ENCODE measurements at regions not wholly inside any gene's neighbourhood (a gene's known extent, or its start where the extent isn't known, plus 50 kb on each side); places are given as distances from the start of the nearest gene placed in this dataset.

DNA sequence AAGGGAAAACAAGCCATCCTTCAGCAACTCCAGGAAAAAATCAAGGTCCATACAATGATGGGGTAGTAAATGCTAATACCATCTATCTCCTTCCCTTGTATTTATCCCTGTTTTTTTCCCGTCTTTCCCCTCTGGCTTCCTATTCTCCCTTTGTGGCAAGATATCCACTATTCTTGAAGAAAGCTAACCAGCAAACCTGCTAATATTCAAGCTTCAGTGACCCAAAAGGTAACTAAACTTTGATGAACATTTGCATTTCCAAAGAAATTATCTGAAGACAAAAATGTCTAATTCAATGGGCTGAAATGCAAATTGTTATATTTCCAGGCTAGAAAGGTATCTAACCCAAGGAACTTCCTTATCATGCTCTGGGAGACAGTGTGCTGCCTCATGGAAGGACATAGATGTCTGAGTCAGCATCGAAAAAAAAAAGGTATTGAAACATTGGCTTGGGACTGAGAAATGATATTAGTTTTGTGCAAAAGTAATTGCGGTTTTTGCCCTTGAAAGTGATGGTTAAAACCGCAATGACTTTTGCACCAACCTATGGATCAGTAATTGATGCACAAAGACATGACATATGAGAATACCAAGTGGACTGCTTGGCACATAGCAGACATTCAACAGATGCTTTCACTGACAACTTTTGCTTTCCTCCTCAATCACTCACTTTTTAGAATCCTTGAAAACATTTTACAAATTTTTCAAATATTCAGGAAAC, 63.7 kb upstream of the HNMT start:
- H3K27ac ChIP-seq (ENCODE audit: low read length), result no peak overlapping the region
- no peaks in the 10 kb centered on the region for H3K79me2 ChIP-seq (replicated peaks; ENCODE audit: insufficient read depth, low read length)
- H3K4me3 ChIP-seq (ENCODE audit: low read length), result no peak overlapping the region
- TF ChIP-seq MXI1 (conservative IDR thresholded peaks at IDR 0.05; ENCODE audit: poor library complexity, severe bottlenecking) (no peak), EP300 (conservative IDR thresholded peaks at IDR 0.05; ENCODE audit: poor library complexity, severe bottlenecking) (no peak), EZH2 (IDR thresholded peaks at IDR 0.05; ENCODE audit: borderline replicate concordance, insufficient read depth, low read length, poor library complexity, severe bottlenecking) (no peak), TAF1 (IDR thresholded peaks at IDR 0.05; ENCODE audit: low read depth) (no peak), SMC3 (conservative IDR thresholded peaks at IDR 0.05; ENCODE audit: poor library complexity) (no peak), POLR2AphosphoS5 (IDR thresholded peaks at IDR 0.05) (no peak), RAD21 (conservative IDR thresholded peaks at IDR 0.05) (no peak)
- TF ChIP-seq, protein P1, sequence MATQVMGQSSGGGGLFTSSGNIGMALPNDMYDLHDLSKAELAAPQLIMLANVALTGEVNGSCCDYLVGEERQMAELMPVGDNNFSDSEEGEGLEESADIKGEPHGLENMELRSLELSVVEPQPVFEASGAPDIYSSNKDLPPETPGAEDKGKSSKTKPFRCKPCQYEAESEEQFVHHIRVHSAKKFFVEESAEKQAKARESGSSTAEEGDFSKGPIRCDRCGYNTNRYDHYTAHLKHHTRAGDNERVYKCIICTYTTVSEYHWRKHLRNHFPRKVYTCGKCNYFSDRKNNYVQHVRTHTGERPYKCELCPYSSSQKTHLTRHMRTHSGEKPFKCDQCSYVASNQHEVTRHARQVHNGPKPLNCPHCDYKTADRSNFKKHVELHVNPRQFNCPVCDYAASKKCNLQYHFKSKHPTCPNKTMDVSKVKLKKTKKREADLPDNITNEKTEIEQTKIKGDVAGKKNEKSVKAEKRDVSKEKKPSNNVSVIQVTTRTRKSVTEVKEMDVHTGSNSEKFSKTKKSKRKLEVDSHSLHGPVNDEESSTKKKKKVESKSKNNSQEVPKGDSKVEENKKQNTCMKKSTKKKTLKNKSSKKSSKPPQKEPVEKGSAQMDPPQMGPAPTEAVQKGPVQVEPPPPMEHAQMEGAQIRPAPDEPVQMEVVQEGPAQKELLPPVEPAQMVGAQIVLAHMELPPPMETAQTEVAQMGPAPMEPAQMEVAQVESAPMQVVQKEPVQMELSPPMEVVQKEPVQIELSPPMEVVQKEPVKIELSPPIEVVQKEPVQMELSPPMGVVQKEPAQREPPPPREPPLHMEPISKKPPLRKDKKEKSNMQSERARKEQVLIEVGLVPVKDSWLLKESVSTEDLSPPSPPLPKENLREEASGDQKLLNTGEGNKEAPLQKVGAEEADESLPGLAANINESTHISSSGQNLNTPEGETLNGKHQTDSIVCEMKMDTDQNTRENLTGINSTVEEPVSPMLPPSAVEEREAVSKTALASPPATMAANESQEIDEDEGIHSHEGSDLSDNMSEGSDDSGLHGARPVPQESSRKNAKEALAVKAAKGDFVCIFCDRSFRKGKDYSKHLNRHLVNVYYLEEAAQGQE (IDR thresholded peaks at IDR 0.05; ENCODE audit: borderline replicate concordance), result no peak
- TF ChIP-seq, protein P2, sequence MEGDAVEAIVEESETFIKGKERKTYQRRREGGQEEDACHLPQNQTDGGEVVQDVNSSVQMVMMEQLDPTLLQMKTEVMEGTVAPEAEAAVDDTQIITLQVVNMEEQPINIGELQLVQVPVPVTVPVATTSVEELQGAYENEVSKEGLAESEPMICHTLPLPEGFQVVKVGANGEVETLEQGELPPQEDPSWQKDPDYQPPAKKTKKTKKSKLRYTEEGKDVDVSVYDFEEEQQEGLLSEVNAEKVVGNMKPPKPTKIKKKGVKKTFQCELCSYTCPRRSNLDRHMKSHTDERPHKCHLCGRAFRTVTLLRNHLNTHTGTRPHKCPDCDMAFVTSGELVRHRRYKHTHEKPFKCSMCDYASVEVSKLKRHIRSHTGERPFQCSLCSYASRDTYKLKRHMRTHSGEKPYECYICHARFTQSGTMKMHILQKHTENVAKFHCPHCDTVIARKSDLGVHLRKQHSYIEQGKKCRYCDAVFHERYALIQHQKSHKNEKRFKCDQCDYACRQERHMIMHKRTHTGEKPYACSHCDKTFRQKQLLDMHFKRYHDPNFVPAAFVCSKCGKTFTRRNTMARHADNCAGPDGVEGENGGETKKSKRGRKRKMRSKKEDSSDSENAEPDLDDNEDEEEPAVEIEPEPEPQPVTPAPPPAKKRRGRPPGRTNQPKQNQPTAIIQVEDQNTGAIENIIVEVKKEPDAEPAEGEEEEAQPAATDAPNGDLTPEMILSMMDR (IDR thresholded peaks at IDR 0.05; ENCODE audit: poor library complexity, severe bottlenecking), result no peak
- H3K4me2 ChIP-seq (ENCODE audit: low read length), result no peak overlapping the region
- no peaks in the 10 kb centered on the region for H3F3A ChIP-seq (ENCODE audit: insufficient read depth, low read length, poor library complexity, severe bottlenecking)
- no peaks in the 10 kb centered on the region for H3K36me3 ChIP-seq (ENCODE audit: insufficient read depth, low read length)
- no peaks in the 10 kb centered on the region for H3K27me3 ChIP-seq (ENCODE audit: insufficient read depth, low read depth, low read length)
- H3K9ac ChIP-seq (ENCODE audit: low read length), result no peak overlapping the region
- H3K9me3 ChIP-seq (ENCODE audit: low read length), result no peaks in the 10 kb centered on the region
- no peaks in the 10 kb centered on the region for H3K9me2 ChIP-seq (ENCODE audit: insufficient read depth, low read length)
- no peaks in the 10 kb centered on the region for H4K20me1 ChIP-seq (ENCODE audit: insufficient read depth)
- no peak overlapping the region for H2AFZ ChIP-seq (ENCODE audit: low read depth, low read length)

DNA sequence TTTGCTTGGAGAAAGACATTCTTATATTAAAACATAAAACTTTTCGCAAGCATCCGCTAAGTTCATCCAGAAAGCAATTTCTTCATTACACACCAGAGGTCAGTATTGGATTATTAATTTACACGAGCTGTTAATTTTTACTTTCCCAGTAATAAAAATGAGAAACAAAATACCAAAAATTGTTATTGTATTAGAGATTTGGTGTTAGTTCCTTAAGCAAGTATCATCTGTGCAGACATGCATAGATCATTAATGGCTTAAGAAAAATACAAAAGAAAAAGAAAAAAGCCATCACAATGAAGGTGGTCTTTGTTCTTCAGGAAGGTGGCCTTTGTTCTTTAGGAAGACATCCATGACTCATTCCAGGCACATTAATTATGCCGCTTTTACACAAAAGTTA, 53.6 kb upstream of the HNMT start:
- H3K9me2 ChIP-seq (ENCODE audit: insufficient read depth, low read length), result no peaks in the 10 kb centered on the region
- H3K79me2 ChIP-seq (replicated peaks; ENCODE audit: insufficient read depth, low read length), result no peaks in the 10 kb centered on the region
- no peak overlapping the region for H3K4me3 ChIP-seq (ENCODE audit: low read length)
- H3K27ac ChIP-seq (ENCODE audit: low read length), result no peak overlapping the region
- no peak overlapping the region for H3K9ac ChIP-seq (ENCODE audit: low read length)
- no peaks in the 10 kb centered on the region for H3K9me3 ChIP-seq (ENCODE audit: low read length)
- H3K36me3 ChIP-seq (ENCODE audit: insufficient read depth, low read length), result no peaks in the 10 kb centered on the region
- H3K27me3 ChIP-seq (ENCODE audit: insufficient read depth, low read depth, low read length), result no peaks in the 10 kb centered on the region
- no peaks in the 10 kb centered on the region for H3F3A ChIP-seq (ENCODE audit: insufficient read depth, low read length, poor library complexity, severe bottlenecking)
- no peaks in the 10 kb centered on the region for H4K20me1 ChIP-seq (ENCODE audit: insufficient read depth)
- no peak overlapping the region for H2AFZ ChIP-seq (ENCODE audit: low read depth, low read length)
- TF ChIP-seq POLR2AphosphoS5 (IDR thresholded peaks at IDR 0.05), result no peak
- TF ChIP-seq MXI1 (conservative IDR thresholded peaks at IDR 0.05; ENCODE audit: poor library complexity, severe bottlenecking), result no peak
- TF ChIP-seq EZH2 (IDR thresholded peaks at IDR 0.05; ENCODE audit: borderline replicate concordance, insufficient read depth, low read length, poor library complexity, severe bottlenecking), result no peak
- peak; percentile 90 for TF ChIP-seq SMC3 (conservative IDR thresholded peaks at IDR 0.05; ENCODE audit: poor library complexity)
- no peak for TF ChIP-seq TAF1 (IDR thresholded peaks at IDR 0.05; ENCODE audit: low read depth)
- no peak for TF ChIP-seq EP300 (conservative IDR thresholded peaks at IDR 0.05; ENCODE audit: poor library complexity, severe bottlenecking)
- peak; percentile 83 for TF ChIP-seq RAD21 (conservative IDR thresholded peaks at IDR 0.05)
- TF ChIP-seq, protein P1 (IDR thresholded peaks at IDR 0.05; ENCODE audit: borderline replicate concordance), result no peak
- TF ChIP-seq, protein P2 (IDR thresholded peaks at IDR 0.05; ENCODE audit: poor library complexity, severe bottlenecking), result peak; percentile 78
- H3K4me2 ChIP-seq (ENCODE audit: low read length), result no peak overlapping the region
